Gastroesophageal sphincter (tissue), 3 donors: ENCODE measurements at regions not wholly inside any gene's neighbourhood (a gene's known extent, or its start where the extent isn't known, plus 50 kb on each side); places are given as distances from the start of the nearest gene placed in this dataset.

Experiments used
- POLR2A ChIP-seq, 2 donors: fragments of 450-650 bp; IDR thresholded peaks; one replicate each; pipeline ENCODE4 v1.6.1; 2017; ENCODE audit warnings: antibody characterized with exemption in 2 of 2, mild to moderate bottlenecking in 2 of 2, moderate library complexity in 1 of 2
- POLR2AphosphoS5 ChIP-seq: sonication (generic); formaldehyde crosslinking; IDR thresholded peaks from one replicate; pipeline ENCODE4 v1.6.1; 2017; ENCODE audit warnings: antibody characterized with exemption
- TF ChIP-seq, protein P1 (sequence below), 4 experiments: fragments of 200-600 bp in 2 of 4; fragments of 450-650 bp in 2 of 4; sonication (generic) in 1 of 4; IDR thresholded peaks; one replicate each; pipeline ENCODE4 v1.5.1; 2017 to 2019; ENCODE audit warnings: antibody characterized with exemption in 4 of 4, mild to moderate bottlenecking in 2 of 4, moderate library complexity in 2 of 4

DNA sequence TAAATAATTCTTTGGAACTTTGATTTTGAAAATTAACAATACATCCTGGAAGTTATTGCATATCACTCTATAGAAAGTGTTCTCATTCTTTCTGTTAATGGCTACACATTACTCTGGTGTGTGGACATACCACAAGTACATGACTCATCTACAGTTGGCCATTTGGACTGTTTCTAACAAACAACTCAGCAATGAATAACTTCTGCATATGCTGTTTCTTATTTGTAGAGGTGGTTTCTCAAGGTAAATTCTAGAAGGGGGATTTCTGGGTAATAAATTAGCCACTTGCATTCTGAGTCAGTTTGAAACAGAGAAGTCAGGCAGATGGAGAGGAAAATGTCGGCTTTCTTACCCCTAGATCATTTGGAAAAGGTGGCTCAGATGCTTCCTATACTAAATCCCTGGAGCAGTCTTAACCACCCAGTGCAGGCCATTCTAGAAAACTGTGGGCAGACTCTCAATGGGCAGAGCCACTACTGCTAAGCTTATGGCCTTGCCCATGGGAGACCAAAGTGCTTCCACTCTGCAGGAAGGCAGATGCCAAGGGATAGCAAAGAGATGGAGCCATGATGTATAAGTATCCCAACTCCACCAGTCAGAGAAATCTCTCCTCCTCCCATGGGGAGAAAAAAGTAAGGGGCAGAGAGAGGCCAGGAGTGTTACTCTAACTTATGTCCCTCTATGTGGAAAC is 194.0 kb upstream of the PLPP4 start:
- TF ChIP-seq, protein P1, sequence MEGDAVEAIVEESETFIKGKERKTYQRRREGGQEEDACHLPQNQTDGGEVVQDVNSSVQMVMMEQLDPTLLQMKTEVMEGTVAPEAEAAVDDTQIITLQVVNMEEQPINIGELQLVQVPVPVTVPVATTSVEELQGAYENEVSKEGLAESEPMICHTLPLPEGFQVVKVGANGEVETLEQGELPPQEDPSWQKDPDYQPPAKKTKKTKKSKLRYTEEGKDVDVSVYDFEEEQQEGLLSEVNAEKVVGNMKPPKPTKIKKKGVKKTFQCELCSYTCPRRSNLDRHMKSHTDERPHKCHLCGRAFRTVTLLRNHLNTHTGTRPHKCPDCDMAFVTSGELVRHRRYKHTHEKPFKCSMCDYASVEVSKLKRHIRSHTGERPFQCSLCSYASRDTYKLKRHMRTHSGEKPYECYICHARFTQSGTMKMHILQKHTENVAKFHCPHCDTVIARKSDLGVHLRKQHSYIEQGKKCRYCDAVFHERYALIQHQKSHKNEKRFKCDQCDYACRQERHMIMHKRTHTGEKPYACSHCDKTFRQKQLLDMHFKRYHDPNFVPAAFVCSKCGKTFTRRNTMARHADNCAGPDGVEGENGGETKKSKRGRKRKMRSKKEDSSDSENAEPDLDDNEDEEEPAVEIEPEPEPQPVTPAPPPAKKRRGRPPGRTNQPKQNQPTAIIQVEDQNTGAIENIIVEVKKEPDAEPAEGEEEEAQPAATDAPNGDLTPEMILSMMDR (IDR thresholded peaks at IDR 0.05): no peak
- no peak for TF ChIP-seq POLR2A (IDR thresholded peaks at IDR 0.05)
- TF ChIP-seq POLR2AphosphoS5: no peak
